Naive thymus-derived CD4-positive, alpha-beta T cell (primary cell): ENCODE measurements at regions not wholly inside any gene's neighbourhood (a gene's known extent, or its start where the extent isn't known, plus 50 kb on each side); places are given as distances from the start of the nearest gene placed in this dataset.

ENCODE experiments used
- ATAC-seq: fragments of 150-1000 bp; cut with Tn5 transposase; 2 replicates; pipeline ENCODE4 v1.10.0; 2021; ENCODE audit warnings: mild to moderate bottlenecking, moderate library complexity
- CTCF ChIA-PET: fragments of 350-600 bp; sonication (Branson Sonifier 250); formaldehyde crosslinking; loops from one replicate; lab custom pipeline; 2021; ENCODE audit warnings: antibody characterized with exemption; lab: Charles Lee
- POLR2A ChIA-PET: fragments of 350-600 bp; sonication (Branson Sonifier 250); formaldehyde crosslinking; loops from one replicate; lab custom pipeline; 2021; ENCODE audit warnings: antibody characterized with exemption, inconsistent platforms; lab: Charles Lee
- DNase-seq, 9 donors: peaks; one replicate each; pipeline versions ENCODE4 v3.0.0 to v3.0.0-alpha.2; 2020 to 2022; ENCODE audit warnings: mixed read lengths in 1 of 9
- H3K27ac ChIP-seq: one replicate; pipeline ENCODE4 v1.7.0; 2013; ENCODE audit warnings: mild to moderate bottlenecking, low read depth, low read length, moderate library complexity
- H3K27me3 ChIP-seq, 2 donors: one replicate each; pipeline ENCODE4 v1.7.0; 2013; ENCODE audit warnings: low read length in 2 of 2, mild to moderate bottlenecking in 2 of 2, moderate library complexity in 2 of 2; ENCODE audit not compliant: control insufficient read depth in 2 of 2, insufficient read depth in 2 of 2
- H3K36me3 ChIP-seq, 3 experiments: 1 replicate in 2 of 3; 2 replicates in 1 of 3; pipeline ENCODE4 v1.7.0; 2013; ENCODE audit warnings: low read length in 3 of 3, mild to moderate bottlenecking in 3 of 3, moderate library complexity in 1 of 3; ENCODE audit not compliant: insufficient read depth in 3 of 3, control insufficient read depth in 2 of 3
- H3K4me1 ChIP-seq, 2 donors: one replicate each; pipeline ENCODE4 v1.7.0; 2013; ENCODE audit warnings: low read length in 2 of 2, mild to moderate bottlenecking in 2 of 2, moderate library complexity in 1 of 2; ENCODE audit not compliant: control insufficient read depth in 2 of 2, insufficient read depth in 2 of 2
- H3K4me3 ChIP-seq: 2 replicates; pipeline ENCODE4 v1.7.0; 2013; ENCODE audit warnings: mild to moderate bottlenecking, low read length
- H3K9me3 ChIP-seq, 3 experiments: 1 replicate in 2 of 3; 2 replicates in 1 of 3; pipeline ENCODE4 v1.7.0; 2013; ENCODE audit warnings: low read length in 3 of 3; ENCODE audit not compliant: control insufficient read depth in 2 of 3
- H3K27ac Mint-ChIP-seq, 9 donors: one replicate each; pipeline ENCODE4 v1.8.0; 2020 to 2022; ENCODE audit warnings: mixed read lengths in 9 of 9, mild to moderate bottlenecking in 8 of 9, moderate library complexity in 5 of 9, inconsistent platforms in 2 of 9
- H3K27me3 Mint-ChIP-seq, 5 donors: one replicate each; pipeline ENCODE4 v1.8.0; 2021 to 2022; ENCODE audit warnings: mixed read lengths in 5 of 5, mild to moderate bottlenecking in 1 of 5
- H3K36me3 Mint-ChIP-seq, 5 donors: one replicate each; pipeline ENCODE4 v1.8.0; 2020 to 2022; ENCODE audit warnings: mixed read lengths in 5 of 5, mild to moderate bottlenecking in 3 of 5, inconsistent platforms in 1 of 5
- H3K4me1 Mint-ChIP-seq, 7 donors: one replicate each; pipeline ENCODE4 v1.8.0; 2020 to 2022; ENCODE audit warnings: mixed read lengths in 7 of 7, mild to moderate bottlenecking in 3 of 7, inconsistent platforms in 1 of 7
- H3K4me3 Mint-ChIP-seq, 10 donors: one replicate each; pipeline ENCODE4 v1.8.0; 2020 to 2022; ENCODE audit warnings: mild to moderate bottlenecking in 10 of 10, mixed read lengths in 10 of 10, moderate library complexity in 6 of 10, inconsistent platforms in 2 of 10
- H3K9me3 Mint-ChIP-seq, 11 donors: one replicate each; pipeline ENCODE4 v1.8.0; 2020 to 2022; ENCODE audit warnings: mixed read lengths in 11 of 11, mild to moderate bottlenecking in 4 of 11, inconsistent platforms in 1 of 11, moderate library complexity in 1 of 11
- intact Hi-C, 2 donors: fragments of 100-400 bp; cut with micrococcal nuclease; formaldehyde crosslinking; loops; one replicate each; pipeline ENCODE4 v1.15.1; 2023

DNA sequence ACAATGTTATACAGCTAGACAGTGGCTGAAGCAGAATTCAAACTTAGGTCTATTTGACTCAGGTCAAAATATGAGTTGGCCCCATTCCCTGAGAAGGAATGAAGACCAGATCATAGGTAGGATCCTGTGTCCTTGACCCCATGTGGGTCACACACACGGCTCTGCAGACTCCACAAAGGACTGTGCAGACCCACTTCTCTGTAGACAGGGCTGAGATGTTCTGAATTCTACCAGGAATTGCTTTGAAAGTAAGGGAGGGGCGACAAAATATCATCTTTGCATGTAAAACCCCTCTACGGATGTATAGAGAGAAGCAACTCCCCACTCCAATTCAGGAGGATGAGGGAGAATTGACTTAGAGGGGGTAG lies 62.3 kb upstream of the CTIF start:
- Histone ChIP-seq H3K4me3 (no peak overlapping the region), H3K9me3 (no peaks in the 10 kb centered on the region), H3K36me3 (no peaks in the 10 kb centered on the region), H3K27ac (no peak overlapping the region), H3K27me3 (peaks cover 0 to 3% of the 10 kb centered on the region in 2 donors), H3K4me1 (no peaks in the 10 kb centered on the region)
- H3K36me3 Mint-ChIP-seq = peaks cover 0 to 10% (median 0%) of the 10 kb centered on the region in 5 donors
- no peaks in the 10 kb centered on the region for H3K4me1 Mint-ChIP-seq
- no peak for DNase-seq
- intact Hi-C loops = loop anchor here (1.0 to 10.0 kb wide), 2 partner anchors 58 to 188 kb away; partner anchors contain the start of gene CTIF (in 1 of the 2)
- no peak overlapping the region for H3K4me3 Mint-ChIP-seq
- H3K27ac Mint-ChIP-seq = no peak overlapping the region
- peaks cover 20 to 54% (median 39%) of the 10 kb centered on the region in 5 donors for H3K27me3 Mint-ChIP-seq
- ChIA-PET POLR2A (no interaction called here), CTCF (interaction anchor here (1.1 to 2.0 kb wide), 3 partner anchors 12 to 188 kb away, joined by 5 to 8 read pairs (median 5); no protein-coding TSS in a partner anchor)
- H3K9me3 Mint-ChIP-seq = peaks cover 0 to 10% (median 5%) of the 10 kb centered on the region in 11 donors
- no peak for ATAC-seq

DNA sequence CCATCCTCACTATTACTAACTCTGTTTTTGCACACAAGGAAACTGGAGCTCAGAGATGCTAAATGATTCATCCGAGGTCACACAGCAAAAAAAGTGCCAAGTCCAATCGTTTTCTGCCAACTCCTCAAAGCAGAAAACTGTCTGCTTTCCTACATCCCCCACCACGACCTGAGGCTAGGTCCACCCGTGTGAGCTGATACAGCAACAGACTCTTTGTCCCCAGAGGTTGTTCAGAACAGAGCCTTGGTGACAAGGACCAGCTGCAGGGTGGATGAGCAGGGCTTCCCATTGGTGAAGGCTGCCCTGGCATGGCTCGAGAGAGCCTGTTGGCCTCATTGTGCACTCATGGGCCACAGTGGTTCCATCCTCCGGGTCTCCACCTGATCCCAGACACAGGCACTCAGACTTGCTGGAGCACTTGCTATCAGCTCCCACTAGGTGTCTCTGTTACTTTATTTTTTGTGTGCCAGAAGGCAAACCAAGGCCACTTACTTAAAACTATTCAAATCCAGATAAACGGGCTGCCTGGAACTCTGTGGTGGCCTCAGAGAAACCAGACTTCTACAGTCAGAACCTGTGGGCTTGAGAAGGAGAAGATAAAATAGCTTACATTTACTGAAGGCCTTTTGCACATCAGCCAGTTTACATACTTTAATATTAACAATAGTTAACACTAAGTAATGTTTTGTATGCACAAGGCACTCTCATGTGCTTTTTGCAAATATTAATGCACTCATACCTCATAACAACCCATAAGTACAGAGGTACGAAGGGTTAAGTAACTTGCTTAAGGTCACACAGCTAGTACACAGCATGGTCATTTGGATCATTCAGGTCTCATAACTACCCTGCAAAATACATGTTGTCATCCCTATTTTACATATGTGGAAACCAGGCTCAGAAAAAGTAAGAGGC lies 62.9 kb upstream of the CTIF start:
- Mint-ChIP-seq H3K9me3 (peaks cover 0 to 10% (median 5%) of the 10 kb centered on the region in 11 donors), H3K4me1 (no peaks in the 10 kb centered on the region), H3K36me3 (peaks cover 0 to 10% (median 0%) of the 10 kb centered on the region in 5 donors), H3K27ac (no peak overlapping the region), H3K27me3 (peaks cover 14 to 54% (median 34%) of the 10 kb centered on the region in 5 donors), H3K4me3 (no peak overlapping the region)
- POLR2A ChIA-PET = no interaction called here
- intact Hi-C loops = loop anchor here (1.0 to 10.0 kb wide), 2 partner anchors 59 to 188 kb away; partner anchors contain the start of gene CTIF (in 1 of the 2)
- DNase-seq (peak in 6 of 9 donors; percentile 19 to 40 (median 29)), ATAC-seq (peak; percentile 58)
- CTCF ChIA-PET = interaction anchor here (0.7 to 2.0 kb wide), 5 partner anchors 10 to 189 kb away, joined by 3 to 8 read pairs (median 5); no protein-coding TSS in a partner anchor
- H3K4me1 ChIP-seq = no peaks in the 10 kb centered on the region
- no peak overlapping the region for H3K4me3 ChIP-seq
- peaks cover 0 to 3% of the 10 kb centered on the region in 2 donors for H3K27me3 ChIP-seq
- no peak overlapping the region for H3K27ac ChIP-seq
- H3K36me3 ChIP-seq = no peaks in the 10 kb centered on the region
- no peaks in the 10 kb centered on the region for H3K9me3 ChIP-seq

DNA sequence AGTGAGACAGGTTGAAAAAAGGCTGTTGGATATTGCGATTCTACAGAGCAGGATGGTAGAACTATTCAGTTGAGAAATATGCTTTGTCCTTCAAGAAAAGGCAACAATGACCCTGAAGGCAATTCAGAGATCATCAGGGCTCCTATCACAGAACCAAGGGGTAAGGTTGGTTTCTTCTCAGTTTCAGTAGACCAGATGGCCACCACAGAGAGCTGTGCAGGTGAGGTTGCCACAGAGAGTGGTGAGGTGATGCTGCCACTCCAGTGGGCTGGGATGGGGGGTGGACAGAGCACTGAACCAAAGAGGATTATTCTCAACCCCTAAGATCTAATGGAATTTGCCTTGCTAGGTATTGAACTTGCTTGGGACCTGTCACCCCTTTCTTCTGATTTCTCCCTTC lies 64.6 kb upstream of the ZBTB7C start:
- H3K4me3 Mint-ChIP-seq = no peak overlapping the region
- no peaks in the 10 kb centered on the region for H3K9me3 ChIP-seq
- H3K36me3 Mint-ChIP-seq = peaks cover 0 to 10% (median 0%) of the 10 kb centered on the region in 5 donors
- ATAC-seq = no peak
- no peak overlapping the region for H3K4me3 ChIP-seq
- ChIA-PET CTCF (no interaction called here), POLR2A (no interaction called here)
- H3K27me3 Mint-ChIP-seq = peaks cover 24 to 53% (median 45%) of the 10 kb centered on the region in 5 donors
- H3K27me3 ChIP-seq = peaks cover 0 to 3% of the 10 kb centered on the region in 2 donors
- H3K27ac ChIP-seq = no peak overlapping the region
- H3K27ac Mint-ChIP-seq = no peak overlapping the region
- H3K9me3 Mint-ChIP-seq = peaks cover 0 to 10% (median 5%) of the 10 kb centered on the region in 11 donors
- H3K36me3 ChIP-seq = no peaks in the 10 kb centered on the region
- no peaks in the 10 kb centered on the region for H3K4me1 Mint-ChIP-seq
- intact Hi-C loops = loop anchor here in 1 of 2 donors (10.0 kb wide), 1 partner anchor 61 kb away; the partner anchor contains the start of gene CTIF
- DNase-seq = no peak
- H3K4me1 ChIP-seq = no peaks in the 10 kb centered on the region

DNA sequence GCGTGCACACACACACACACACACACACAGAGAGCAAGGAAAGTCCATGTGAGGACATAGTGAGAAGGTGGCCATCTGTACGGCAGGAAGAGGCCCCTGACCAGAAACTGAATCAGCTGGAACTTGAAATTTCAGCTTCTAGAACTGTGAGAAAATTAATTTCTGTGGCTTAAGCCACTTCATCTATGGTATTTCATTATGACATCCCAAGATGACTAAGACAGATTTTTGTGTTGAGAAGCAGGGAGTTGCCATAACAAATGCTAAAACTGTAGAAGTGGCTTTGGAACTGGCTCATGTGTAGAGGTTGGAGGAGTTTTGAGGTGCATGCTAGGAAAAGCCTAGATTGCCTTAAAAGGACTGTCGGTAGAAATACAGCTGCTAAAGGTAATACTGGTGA lies 63.4 kb upstream of the ZBTB7C start:
- CTCF ChIA-PET = no interaction called here

DNA sequence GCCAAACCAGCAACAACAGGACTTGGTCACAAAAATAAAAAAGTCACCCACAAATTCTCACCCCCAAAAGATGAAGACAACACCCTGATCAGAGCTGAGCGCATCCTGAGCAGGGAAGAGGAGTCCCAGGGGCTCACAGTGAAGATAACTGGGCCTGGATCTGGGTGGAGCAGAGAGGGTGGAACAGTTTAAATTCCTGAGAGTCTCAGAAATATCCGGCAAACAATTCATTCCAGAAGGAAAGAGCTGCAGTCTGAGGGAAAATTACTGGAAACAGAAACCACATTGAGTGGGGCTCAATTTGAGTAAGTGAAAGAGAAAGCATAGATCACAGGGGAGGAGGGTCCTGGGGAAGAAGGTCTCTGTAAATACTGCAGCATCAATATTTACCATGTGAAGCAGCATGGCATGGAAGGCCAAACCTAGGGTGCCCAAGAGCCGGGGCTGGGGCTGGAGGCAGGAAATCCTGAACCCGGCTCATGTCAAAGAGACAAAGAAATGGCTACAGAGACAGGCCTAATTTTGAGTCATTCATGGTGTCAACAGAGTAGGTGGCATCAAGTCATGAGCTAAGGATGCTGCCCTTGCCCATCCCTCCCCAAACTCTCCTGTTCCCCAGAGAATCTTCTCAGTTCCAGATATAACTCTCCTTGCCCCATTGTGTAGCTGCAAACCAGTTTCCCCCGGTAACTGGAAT lies 61.4 kb upstream of the ZBTB7C start:
- intact Hi-C loops = loop anchor here in 1 of 2 donors (10.0 kb wide), 1 partner anchor 64 kb away; the partner anchor contains the start of gene CTIF
- no peak for DNase-seq
- no peaks in the 10 kb centered on the region for H3K4me1 ChIP-seq
- CTCF ChIA-PET = interaction anchor here (0.9 kb wide), 1 partner anchor 28 kb away, joined by 3 read pairs; no protein-coding TSS in a partner anchor
- H3K36me3 ChIP-seq = no peaks in the 10 kb centered on the region
- ATAC-seq = no peak
- Mint-ChIP-seq H3K4me1 (no peaks in the 10 kb centered on the region), H3K27me3 (peaks cover 38 to 54% (median 50%) of the 10 kb centered on the region in 5 donors), H3K4me3 (no peak overlapping the region), H3K9me3 (peaks cover 0 to 10% (median 5%) of the 10 kb centered on the region in 11 donors), H3K27ac (no peak overlapping the region), H3K36me3 (peaks cover 0 to 10% (median 0%) of the 10 kb centered on the region in 5 donors)
- POLR2A ChIA-PET = no interaction called here
- no peaks in the 10 kb centered on the region for H3K27me3 ChIP-seq
- H3K4me3 ChIP-seq = no peak overlapping the region
- no peaks in the 10 kb centered on the region for H3K9me3 ChIP-seq
- no peak overlapping the region for H3K27ac ChIP-seq

More for the DNA sequence above, 63.4 kb upstream of the ZBTB7C start:
- intact Hi-C loops = loop anchor here in 1 of 2 donors (10.0 kb wide), 1 partner anchor 62 kb away; the partner anchor contains the start of gene CTIF
- no peak for ATAC-seq
- POLR2A ChIA-PET = no interaction called here
- Histone ChIP-seq H3K27me3 (no peaks in the 10 kb centered on the region), H3K36me3 (no peaks in the 10 kb centered on the region), H3K27ac (no peak overlapping the region), H3K9me3 (no peaks in the 10 kb centered on the region), H3K4me1 (no peaks in the 10 kb centered on the region), H3K4me3 (no peak overlapping the region)
- peaks cover 0 to 10% (median 5%) of the 10 kb centered on the region in 11 donors for H3K9me3 Mint-ChIP-seq
- H3K4me1 Mint-ChIP-seq = no peaks in the 10 kb centered on the region
- peaks cover 29 to 58% (median 47%) of the 10 kb centered on the region in 5 donors for H3K27me3 Mint-ChIP-seq
- H3K4me3 Mint-ChIP-seq = no peak overlapping the region
- H3K27ac Mint-ChIP-seq = no peak overlapping the region
- DNase-seq = no peak
- H3K36me3 Mint-ChIP-seq = peaks cover 0 to 10% (median 0%) of the 10 kb centered on the region in 5 donors

DNA sequence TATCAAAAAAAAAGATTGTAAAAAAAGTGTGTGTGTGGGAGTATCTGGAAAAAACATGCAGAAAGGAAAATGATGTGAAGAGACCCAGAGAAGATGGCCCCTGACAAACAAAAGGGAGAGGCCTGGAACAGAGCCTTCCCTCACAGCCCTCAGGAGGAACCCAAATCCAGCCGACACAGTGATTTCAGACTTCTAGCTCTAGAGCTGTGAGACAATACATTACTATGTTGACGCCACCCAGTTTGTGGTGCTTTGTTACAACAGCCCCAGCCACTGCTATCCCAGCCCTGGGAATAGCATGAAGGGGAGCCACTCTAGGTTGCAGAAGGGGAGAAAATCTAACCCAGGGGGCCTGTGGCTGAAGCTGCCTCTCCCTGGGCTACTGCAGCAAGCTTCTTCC lies 59.0 kb upstream of the ZBTB7C start:
- H3K4me1 Mint-ChIP-seq = no peaks in the 10 kb centered on the region
- no peak for ATAC-seq
- no peaks in the 10 kb centered on the region for H3K9me3 ChIP-seq
- H3K4me3 ChIP-seq = no peak overlapping the region
- H3K9me3 Mint-ChIP-seq = peaks cover 0 to 10% (median 5%) of the 10 kb centered on the region in 11 donors
- H3K4me1 ChIP-seq = no peaks in the 10 kb centered on the region
- no peaks in the 10 kb centered on the region for H3K27me3 ChIP-seq
- no peak overlapping the region for H3K27ac ChIP-seq
- no peak overlapping the region for H3K4me3 Mint-ChIP-seq
- ChIA-PET POLR2A (interaction anchor here (1.2 kb wide), 1 partner anchor 12 kb away, joined by 3 read pairs; no protein-coding TSS in a partner anchor), CTCF (no interaction called here)
- peaks cover 0 to 10% (median 0%) of the 10 kb centered on the region in 5 donors for H3K36me3 Mint-ChIP-seq
- DNase-seq = no peak
- H3K27me3 Mint-ChIP-seq = peaks cover 45 to 67% (median 61%) of the 10 kb centered on the region in 5 donors
- H3K36me3 ChIP-seq = no peaks in the 10 kb centered on the region
- no peak overlapping the region for H3K27ac Mint-ChIP-seq
- intact Hi-C loops = no loop called here
